ENCODE measurements at regions not wholly inside any gene's neighbourhood (a gene's known extent, or its start where the extent isn't known, plus 50 kb on each side); places are given as distances from the start of the nearest gene placed in this dataset.
"Not testable (repeated sequence)": the region's sequence is repeated elsewhere in the genome, so short reads cannot be mapped to it uniquely, and the experiment has no call there.

- H3K4me3 ChIP-seq (ENCODE audit: low read length in 2 of 2); H3K4me1 ChIP-seq (ENCODE audit: control insufficient read depth, insufficient read depth, low read length); H3K36me3 ChIP-seq (ENCODE audit: control insufficient read depth in 2 of 2, insufficient read depth in 2 of 2, low read length in 2 of 2); H3K27me3 ChIP-seq (ENCODE audit: control insufficient read depth in 1 of 2, insufficient read depth in 2 of 2, low read length in 2 of 2); H3K9ac ChIP-seq (ENCODE audit: low read length in 2 of 2); H3K9me3 ChIP-seq (ENCODE audit: control insufficient read depth in 2 of 2, low read length in 2 of 2); H3K27ac ChIP-seq (ENCODE audit: low read length): not testable (repeated sequence)
Measured at GRCh38 chr6:8846680-8847079, 411.3 kb upstream of the SLC35B3 start.

GRCh38 chr6:8845690-8846089 is 410.3 kb upstream of the SLC35B3 start:
- Histone ChIP-seq H3K36me3 (ENCODE audit: control insufficient read depth in 2 of 2, insufficient read depth in 2 of 2, low read length in 2 of 2) (no peaks in the 10 kb centered on the region), H3K9ac (ENCODE audit: low read length in 2 of 2) (no peak overlapping the region), H3K27me3 (ENCODE audit: control insufficient read depth in 1 of 2, insufficient read depth in 2 of 2, low read length in 2 of 2) (no peaks in the 10 kb centered on the region), H3K4me1 (ENCODE audit: control insufficient read depth, insufficient read depth, low read length) (no peaks in the 10 kb centered on the region), H3K9me3 (ENCODE audit: control insufficient read depth in 2 of 2, low read length in 2 of 2) (no peaks in the 10 kb centered on the region), H3K4me3 (ENCODE audit: low read length in 2 of 2) (no peak overlapping the region), H3K27ac (ENCODE audit: low read length) (no peak overlapping the region)

DNA sequence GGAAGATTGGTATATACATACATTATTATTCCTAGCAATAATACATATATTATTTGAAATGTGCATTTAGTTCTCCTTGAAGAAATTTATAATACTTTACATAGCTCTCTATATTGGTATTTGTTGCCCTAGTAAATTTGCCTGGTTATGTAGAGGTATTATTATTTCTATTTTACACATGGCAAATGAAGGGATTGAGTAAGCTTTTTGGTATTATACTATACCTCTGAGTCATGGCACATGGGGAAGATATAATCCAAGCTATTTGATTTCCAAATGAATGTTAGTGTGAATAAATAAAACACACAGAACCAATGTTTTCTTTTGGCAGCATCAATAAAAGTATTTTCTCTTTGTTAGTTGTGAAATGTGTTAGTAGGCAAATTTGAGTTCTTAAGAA is 409.6 kb upstream of the SLC35B3 start:
- H3K27me3 ChIP-seq (ENCODE audit: control insufficient read depth in 1 of 2, insufficient read depth in 2 of 2, low read length in 2 of 2) = no peaks in the 10 kb centered on the region
- H3K36me3 ChIP-seq (ENCODE audit: control insufficient read depth in 2 of 2, insufficient read depth in 2 of 2, low read length in 2 of 2) = no peaks in the 10 kb centered on the region
- no peaks in the 10 kb centered on the region for H3K4me1 ChIP-seq (ENCODE audit: control insufficient read depth, insufficient read depth, low read length)
- no peak overlapping the region for H3K4me3 ChIP-seq (ENCODE audit: low read length in 2 of 2)
- H3K9me3 ChIP-seq (ENCODE audit: control insufficient read depth in 2 of 2, low read length in 2 of 2) = no peaks in the 10 kb centered on the region
- no peak overlapping the region for H3K9ac ChIP-seq (ENCODE audit: low read length in 2 of 2)
- H3K27ac ChIP-seq (ENCODE audit: low read length) = no peak overlapping the region

DNA sequence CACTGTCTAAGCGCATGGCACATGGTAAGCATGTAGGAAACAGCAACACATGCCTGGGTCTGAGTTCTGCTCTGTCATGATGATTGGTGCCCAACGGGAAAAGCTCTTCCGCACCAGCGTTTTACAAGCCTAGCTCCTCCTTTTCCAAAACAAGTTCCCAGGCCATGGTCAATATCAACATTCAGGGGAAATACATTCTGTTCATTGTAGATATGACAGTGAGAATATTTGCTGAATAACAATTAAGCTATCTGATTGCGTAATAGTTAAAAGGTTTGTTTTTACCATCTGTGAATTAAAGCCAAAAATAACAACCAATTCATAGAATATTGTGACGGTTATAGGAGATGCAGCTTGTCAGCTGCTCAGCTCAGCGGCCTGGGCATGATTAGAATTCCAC is 404.3 kb upstream of the SLC35B3 start:
- no peak overlapping the region for H3K27ac ChIP-seq (ENCODE audit: low read length)
- H3K27me3 ChIP-seq (ENCODE audit: control insufficient read depth in 1 of 2, insufficient read depth in 2 of 2, low read length in 2 of 2) = no peaks in the 10 kb centered on the region
- H3K4me1 ChIP-seq (ENCODE audit: control insufficient read depth, insufficient read depth, low read length) = no peaks in the 10 kb centered on the region
- H3K4me3 ChIP-seq (ENCODE audit: low read length in 2 of 2) = no peak overlapping the region
- H3K36me3 ChIP-seq (ENCODE audit: control insufficient read depth in 2 of 2, insufficient read depth in 2 of 2, low read length in 2 of 2) = no peaks in the 10 kb centered on the region
- H3K9ac ChIP-seq (ENCODE audit: low read length in 2 of 2) = no peak overlapping the region
- H3K9me3 ChIP-seq (ENCODE audit: control insufficient read depth in 2 of 2, low read length in 2 of 2) = no peaks in the 10 kb centered on the region

DNA sequence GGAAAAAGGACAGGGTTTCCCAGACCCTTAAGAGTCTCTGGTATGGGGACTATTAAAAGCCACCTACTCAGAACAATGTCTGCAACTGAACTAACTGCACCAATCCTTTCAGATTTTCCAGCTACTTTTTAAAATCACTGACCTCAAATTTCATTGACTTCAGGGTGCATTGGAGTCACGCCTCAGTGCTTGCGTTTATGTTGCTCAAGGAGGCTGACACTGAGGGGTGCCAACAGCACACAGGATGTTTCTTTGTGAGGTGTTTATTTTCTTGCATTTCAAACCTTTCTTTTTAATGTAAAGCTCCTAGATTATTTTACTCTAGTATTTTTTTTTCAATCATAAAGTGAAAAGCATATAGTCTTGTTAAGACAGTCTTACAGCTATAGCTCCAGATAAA is 402.0 kb upstream of the SLC35B3 start:
- H3K4me1 ChIP-seq (ENCODE audit: control insufficient read depth, insufficient read depth, low read length) = no peaks in the 10 kb centered on the region
- H3K27me3 ChIP-seq (ENCODE audit: control insufficient read depth in 1 of 2, insufficient read depth in 2 of 2, low read length in 2 of 2) = no peaks in the 10 kb centered on the region
- H3K9ac ChIP-seq (ENCODE audit: low read length in 2 of 2) = no peak overlapping the region
- no peak overlapping the region for H3K4me3 ChIP-seq (ENCODE audit: low read length in 2 of 2)
- no peaks in the 10 kb centered on the region for H3K9me3 ChIP-seq (ENCODE audit: control insufficient read depth in 2 of 2, low read length in 2 of 2)
- no peak overlapping the region for H3K27ac ChIP-seq (ENCODE audit: low read length)
- no peaks in the 10 kb centered on the region for H3K36me3 ChIP-seq (ENCODE audit: control insufficient read depth in 2 of 2, insufficient read depth in 2 of 2, low read length in 2 of 2)

- not testable (repeated sequence) for H3K9ac ChIP-seq (ENCODE audit: low read length in 2 of 2); H3K4me3 ChIP-seq (ENCODE audit: low read length in 2 of 2); H3K4me1 ChIP-seq (ENCODE audit: control insufficient read depth, insufficient read depth, low read length); H3K27ac ChIP-seq (ENCODE audit: low read length); H3K27me3 ChIP-seq (ENCODE audit: control insufficient read depth in 1 of 2, insufficient read depth in 2 of 2, low read length in 2 of 2); H3K36me3 ChIP-seq (ENCODE audit: control insufficient read depth in 2 of 2, insufficient read depth in 2 of 2, low read length in 2 of 2); H3K9me3 ChIP-seq (ENCODE audit: control insufficient read depth in 2 of 2, low read length in 2 of 2)
Measured at GRCh38 chr6:8832695-8833094, 397.4 kb upstream of the SLC35B3 start.

- Histone ChIP-seq H3K36me3 (ENCODE audit: control insufficient read depth in 2 of 2, insufficient read depth in 2 of 2, low read length in 2 of 2) (no peaks in the 10 kb centered on the region), H3K27me3 (ENCODE audit: control insufficient read depth in 1 of 2, insufficient read depth in 2 of 2, low read length in 2 of 2) (no peaks in the 10 kb centered on the region), H3K9ac (ENCODE audit: low read length in 2 of 2) (no peak overlapping the region), H3K4me1 (ENCODE audit: control insufficient read depth, insufficient read depth, low read length) (no peaks in the 10 kb centered on the region), H3K27ac (ENCODE audit: low read length) (no peak overlapping the region), H3K9me3 (ENCODE audit: control insufficient read depth in 2 of 2, low read length in 2 of 2) (no peaks in the 10 kb centered on the region), H3K4me3 (ENCODE audit: low read length in 2 of 2) (no peak overlapping the region)
Measured at GRCh38 chr6:8831366-8832152, 396.2 kb upstream of the SLC35B3 start.

DNA sequence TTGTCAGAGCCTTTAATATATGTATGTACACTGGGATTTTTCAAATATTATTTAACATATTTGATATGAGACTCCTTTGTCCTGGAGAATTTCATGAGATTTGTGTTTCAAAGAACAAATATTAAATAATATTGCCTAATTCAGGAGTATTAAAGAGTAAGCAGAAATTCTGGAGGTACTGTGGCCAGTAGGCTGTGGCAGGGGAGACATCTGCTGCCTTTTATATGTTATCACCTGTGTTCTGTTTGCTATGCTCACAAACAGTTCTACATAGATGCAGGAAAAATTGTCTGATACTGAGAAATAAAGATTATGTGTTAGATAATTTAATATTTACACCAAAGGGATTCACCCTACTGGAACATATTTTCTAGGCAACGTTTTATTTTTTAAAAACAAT is 395.4 kb upstream of the SLC35B3 start:
- Histone ChIP-seq H3K9me3 (ENCODE audit: control insufficient read depth in 2 of 2, low read length in 2 of 2) (no peaks in the 10 kb centered on the region), H3K4me3 (ENCODE audit: low read length in 2 of 2) (no peak overlapping the region), H3K4me1 (ENCODE audit: control insufficient read depth, insufficient read depth, low read length) (no peaks in the 10 kb centered on the region), H3K27me3 (ENCODE audit: control insufficient read depth in 1 of 2, insufficient read depth in 2 of 2, low read length in 2 of 2) (no peaks in the 10 kb centered on the region), H3K27ac (ENCODE audit: low read length) (no peak overlapping the region), H3K36me3 (ENCODE audit: control insufficient read depth in 2 of 2, insufficient read depth in 2 of 2, low read length in 2 of 2) (no peaks in the 10 kb centered on the region), H3K9ac (ENCODE audit: low read length in 2 of 2) (no peak overlapping the region)

DNA sequence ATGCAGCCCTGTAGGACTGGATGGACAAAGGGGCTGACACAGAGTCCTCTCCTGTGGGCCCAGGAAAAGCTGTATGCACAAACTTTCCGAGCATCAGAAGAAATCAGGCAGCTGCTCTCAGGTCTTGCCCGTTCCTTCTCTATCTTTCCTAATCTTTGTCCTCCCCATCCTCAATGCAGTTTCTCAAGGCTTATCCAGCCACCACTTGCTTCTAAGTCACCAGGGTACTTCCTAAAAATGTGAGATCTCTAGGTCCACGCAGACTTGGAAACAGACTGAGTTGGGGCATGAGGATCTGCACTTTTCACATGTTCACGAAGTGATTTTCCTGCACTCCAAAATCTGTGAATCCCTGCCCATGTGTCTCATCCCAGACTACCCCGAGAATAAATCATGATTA is 394.5 kb upstream of the SLC35B3 start:
- H3K27me3 ChIP-seq (ENCODE audit: control insufficient read depth in 1 of 2, insufficient read depth in 2 of 2, low read length in 2 of 2) = no peaks in the 10 kb centered on the region
- H3K9ac ChIP-seq (ENCODE audit: low read length in 2 of 2) = no peak overlapping the region
- H3K4me3 ChIP-seq (ENCODE audit: low read length in 2 of 2) = no peak overlapping the region
- H3K9me3 ChIP-seq (ENCODE audit: control insufficient read depth in 2 of 2, low read length in 2 of 2) = no peaks in the 10 kb centered on the region
- H3K27ac ChIP-seq (ENCODE audit: low read length) = no peak overlapping the region
- no peaks in the 10 kb centered on the region for H3K36me3 ChIP-seq (ENCODE audit: control insufficient read depth in 2 of 2, insufficient read depth in 2 of 2, low read length in 2 of 2)
- H3K4me1 ChIP-seq (ENCODE audit: control insufficient read depth, insufficient read depth, low read length) = no peaks in the 10 kb centered on the region

GRCh38 chr6:8829296-8829695 is 394.0 kb upstream of the SLC35B3 start:
- Histone ChIP-seq H3K4me3 (ENCODE audit: low read length in 2 of 2) (no peak overlapping the region), H3K9me3 (ENCODE audit: control insufficient read depth in 2 of 2, low read length in 2 of 2) (no peaks in the 10 kb centered on the region), H3K9ac (ENCODE audit: low read length in 2 of 2) (no peak overlapping the region), H3K27me3 (ENCODE audit: control insufficient read depth in 1 of 2, insufficient read depth in 2 of 2, low read length in 2 of 2) (no peaks in the 10 kb centered on the region), H3K4me1 (ENCODE audit: control insufficient read depth, insufficient read depth, low read length) (no peaks in the 10 kb centered on the region), H3K27ac (ENCODE audit: low read length) (no peak overlapping the region), H3K36me3 (ENCODE audit: control insufficient read depth in 2 of 2, insufficient read depth in 2 of 2, low read length in 2 of 2) (no peaks in the 10 kb centered on the region)

- Histone ChIP-seq H3K9ac (ENCODE audit: low read length in 2 of 2) (no peak overlapping the region), H3K27me3 (ENCODE audit: control insufficient read depth in 1 of 2, insufficient read depth in 2 of 2, low read length in 2 of 2) (no peaks in the 10 kb centered on the region), H3K4me3 (ENCODE audit: low read length in 2 of 2) (no peak overlapping the region), H3K4me1 (ENCODE audit: control insufficient read depth, insufficient read depth, low read length) (no peaks in the 10 kb centered on the region), H3K9me3 (ENCODE audit: control insufficient read depth in 2 of 2, low read length in 2 of 2) (no peaks in the 10 kb centered on the region), H3K27ac (ENCODE audit: low read length) (no peak overlapping the region), H3K36me3 (ENCODE audit: control insufficient read depth in 2 of 2, insufficient read depth in 2 of 2, low read length in 2 of 2) (no peaks in the 10 kb centered on the region)
Measured at GRCh38 chr6:8828376-8828775, 393.0 kb upstream of the SLC35B3 start.

Data from stomach smooth muscle (tissue), 2 donors.